Natural killer cell (primary cell): ENCODE measurements at regions not wholly inside any gene's neighbourhood (a gene's known extent, or its start where the extent isn't known, plus 50 kb on each side); places are given as distances from the start of the nearest gene placed in this dataset.

ENCODE experiments used
- ATAC-seq, 3 donors: fragments of 150-1000 bp in 2 of 3; fragments of 200-7000 bp in 1 of 3; cut with Tn5 transposase; 1 replicate in 1 of 3; 2 replicates in 2 of 3; pipeline ENCODE4 v1.10.0; 2021; ENCODE audit warnings: mild to moderate bottlenecking in 2 of 3, moderate library complexity in 2 of 3
- DNase-seq, 2 donors: peaks; one replicate each; pipeline versions ENCODE4 v3.0.0 to v3.0.0-alpha.2; 2013 to 2021; ENCODE audit warnings: mixed read lengths in 1 of 2
- H3K27ac ChIP-seq: one replicate; pipeline ENCODE4 v1.5.1; 2013; ENCODE audit warnings: mild to moderate bottlenecking, low read length
- H3K27me3 ChIP-seq: one replicate; pipeline ENCODE4 v1.6.1; 2013; ENCODE audit warnings: low read length; ENCODE audit not compliant: control insufficient read depth, insufficient read depth
- H3K36me3 ChIP-seq: one replicate; pipeline ENCODE4 v1.6.1; 2013; ENCODE audit warnings: low read length; ENCODE audit not compliant: control insufficient read depth, insufficient read depth
- H3K4me1 ChIP-seq: one replicate; pipeline ENCODE4 v1.6.1; 2013; ENCODE audit warnings: low read length; ENCODE audit not compliant: control insufficient read depth, insufficient read depth
- H3K4me3 ChIP-seq: one replicate; pipeline ENCODE4 v1.5.1; 2013; ENCODE audit warnings: low read length
- H3K9me3 ChIP-seq: one replicate; pipeline ENCODE4 v1.6.1; 2013; ENCODE audit warnings: low read length; ENCODE audit not compliant: control insufficient read depth, insufficient read depth
- H3K27ac Mint-ChIP-seq, 2 donors: one replicate each; pipeline ENCODE4 v1.8.0; 2022; ENCODE audit warnings: mild to moderate bottlenecking in 2 of 2, mixed read lengths in 2 of 2, moderate library complexity in 1 of 2
- H3K27me3 Mint-ChIP-seq, 2 donors: one replicate each; pipeline ENCODE4 v1.8.0; 2022; ENCODE audit warnings: low read depth in 2 of 2, mixed read lengths in 2 of 2
- H3K36me3 Mint-ChIP-seq: one replicate; pipeline ENCODE4 v1.8.0; 2022; ENCODE audit warnings: mixed read lengths
- H3K4me1 Mint-ChIP-seq, 2 donors: one replicate each; pipeline ENCODE4 v1.8.0; 2022; ENCODE audit warnings: mixed read lengths in 2 of 2
- H3K4me3 Mint-ChIP-seq: one replicate; pipeline ENCODE4 v1.8.0; 2022; ENCODE audit warnings: mild to moderate bottlenecking, moderate library complexity, mixed read lengths
- H3K9me3 Mint-ChIP-seq, 2 donors: one replicate each; pipeline ENCODE4 v1.8.0; 2022; ENCODE audit warnings: mixed read lengths in 2 of 2
- WGBS: methylation state at CpG from one replicate; pipeline ENCODE4 v1.1.7; 2013; ENCODE audit warnings: missing lambda C conversion rate; ENCODE audit not compliant: insufficient coverage; 5-methylcytosine and 5-hydroxymethylcytosine counted together
- intact Hi-C: fragments of 100-400 bp; cut with micrococcal nuclease; formaldehyde crosslinking; loops from one replicate; pipeline ENCODE4 v1.14.2; 2022
- TF ChIP-seq, protein P1 (sequence below): fragments of 200-600 bp; IDR thresholded peaks from one replicate; pipeline ENCODE4 v1.8.0; 2022; ENCODE audit warnings: antibody characterized with exemption

DNA sequence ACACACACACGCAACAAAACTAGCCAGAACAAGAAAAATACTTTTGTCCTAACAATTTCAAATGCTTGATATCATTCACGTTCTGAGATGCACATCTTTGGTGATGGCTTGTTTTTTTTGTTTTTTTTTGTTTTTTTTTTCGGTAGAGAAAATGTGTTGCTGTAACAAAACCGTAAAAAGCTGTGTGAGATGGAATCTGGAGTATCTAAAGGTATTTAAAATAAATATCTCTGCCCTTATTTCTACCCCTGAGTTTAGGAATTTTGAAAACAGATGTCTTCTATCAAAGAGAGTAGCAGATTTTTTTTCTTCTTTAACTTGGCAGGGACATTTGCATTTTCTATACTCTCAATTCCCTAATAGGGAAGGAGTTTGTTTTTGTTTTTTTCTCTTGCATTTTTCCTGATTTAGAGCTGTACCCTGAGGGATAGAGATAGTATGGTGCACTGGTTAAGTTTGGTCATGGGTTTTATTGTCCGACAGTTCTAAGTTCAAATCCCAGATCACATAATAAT lies 446.6 kb downstream of the KLF5 start:
- WGBS: 83% methylated on average over 1 of the region's 5 CpGs
- Mint-ChIP-seq H3K9me3 (peaks cover 2 to 3% of the 10 kb centered on the region in 2 donors), H3K4me1 (no peaks in the 10 kb centered on the region), H3K27ac (no peak overlapping the region), H3K27me3 (peaks cover 0 to 3% of the 10 kb centered on the region in 2 donors), H3K4me3 (no peak overlapping the region), H3K36me3 (no peaks in the 10 kb centered on the region)
- DNase-seq (no peak), ATAC-seq (no peak)
- Histone ChIP-seq H3K4me3 (no peak overlapping the region), H3K9me3 (no peaks in the 10 kb centered on the region), H3K4me1 (no peaks in the 10 kb centered on the region), H3K36me3 (no peaks in the 10 kb centered on the region), H3K27ac (no peak overlapping the region), H3K27me3 (no peaks in the 10 kb centered on the region)
- intact Hi-C loops: no loop called here
- TF ChIP-seq, protein P1, sequence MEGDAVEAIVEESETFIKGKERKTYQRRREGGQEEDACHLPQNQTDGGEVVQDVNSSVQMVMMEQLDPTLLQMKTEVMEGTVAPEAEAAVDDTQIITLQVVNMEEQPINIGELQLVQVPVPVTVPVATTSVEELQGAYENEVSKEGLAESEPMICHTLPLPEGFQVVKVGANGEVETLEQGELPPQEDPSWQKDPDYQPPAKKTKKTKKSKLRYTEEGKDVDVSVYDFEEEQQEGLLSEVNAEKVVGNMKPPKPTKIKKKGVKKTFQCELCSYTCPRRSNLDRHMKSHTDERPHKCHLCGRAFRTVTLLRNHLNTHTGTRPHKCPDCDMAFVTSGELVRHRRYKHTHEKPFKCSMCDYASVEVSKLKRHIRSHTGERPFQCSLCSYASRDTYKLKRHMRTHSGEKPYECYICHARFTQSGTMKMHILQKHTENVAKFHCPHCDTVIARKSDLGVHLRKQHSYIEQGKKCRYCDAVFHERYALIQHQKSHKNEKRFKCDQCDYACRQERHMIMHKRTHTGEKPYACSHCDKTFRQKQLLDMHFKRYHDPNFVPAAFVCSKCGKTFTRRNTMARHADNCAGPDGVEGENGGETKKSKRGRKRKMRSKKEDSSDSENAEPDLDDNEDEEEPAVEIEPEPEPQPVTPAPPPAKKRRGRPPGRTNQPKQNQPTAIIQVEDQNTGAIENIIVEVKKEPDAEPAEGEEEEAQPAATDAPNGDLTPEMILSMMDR: no peak

DNA sequence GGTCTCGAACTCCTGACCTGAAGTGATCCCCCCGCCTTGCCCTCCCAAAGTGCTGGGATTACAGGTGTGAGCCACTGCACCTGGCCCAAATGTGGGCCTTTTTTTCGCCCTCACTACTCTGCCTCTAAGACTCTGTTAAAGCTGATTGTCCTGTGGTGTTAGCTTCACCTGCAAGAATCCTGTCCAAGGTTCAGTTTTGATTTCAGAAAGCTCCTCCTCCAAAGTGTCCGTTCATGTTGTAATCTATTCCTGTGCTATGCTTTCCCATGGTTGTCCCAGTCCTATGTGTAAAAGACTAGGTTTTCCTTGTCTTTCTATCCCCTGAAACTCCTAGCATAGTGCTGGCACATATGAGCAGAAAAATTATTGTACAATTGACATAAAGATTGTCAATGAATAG lies 440.9 kb downstream of the KLF5 start:
- Mint-ChIP-seq H3K36me3 (no peaks in the 10 kb centered on the region), H3K4me3 (no peak overlapping the region), H3K4me1 (no peaks in the 10 kb centered on the region), H3K9me3 (peaks cover 0 to 3% of the 10 kb centered on the region in 2 donors), H3K27ac (no peak overlapping the region), H3K27me3 (no peaks in the 10 kb centered on the region)
- no peak overlapping the region for H3K27ac ChIP-seq
- no peak overlapping the region for H3K4me3 ChIP-seq
- DNase-seq (no peak), ATAC-seq (no peak)
- TF ChIP-seq, protein P1: no peak
- no peaks in the 10 kb centered on the region for H3K9me3 ChIP-seq
- H3K36me3 ChIP-seq: no peaks in the 10 kb centered on the region
- intact Hi-C loops: no loop called here
- 96% methylated on average over 4 of the region's 4 CpGs for WGBS
- H3K27me3 ChIP-seq: no peaks in the 10 kb centered on the region
- H3K4me1 ChIP-seq: no peaks in the 10 kb centered on the region

- Mint-ChIP-seq H3K27ac (no peak overlapping the region), H3K9me3 (peaks cover 0 to 3% of the 10 kb centered on the region in 2 donors), H3K27me3 (no peaks in the 10 kb centered on the region), H3K4me1 (no peaks in the 10 kb centered on the region), H3K4me3 (no peak overlapping the region), H3K36me3 (no peaks in the 10 kb centered on the region)
- no peak overlapping the region for H3K27ac ChIP-seq
- WGBS: 96% methylated on average over 5 of the region's 5 CpGs
- H3K36me3 ChIP-seq: no peaks in the 10 kb centered on the region
- no peaks in the 10 kb centered on the region for H3K27me3 ChIP-seq
- DNase-seq (no peak), ATAC-seq (no peak)
- H3K4me1 ChIP-seq: no peaks in the 10 kb centered on the region
- intact Hi-C loops: no loop called here
- TF ChIP-seq, protein P1: no peak
- H3K4me3 ChIP-seq: no peak overlapping the region
- H3K9me3 ChIP-seq: no peaks in the 10 kb centered on the region
Measured at GRCh38 chr13:73497430-73497829, 438.6 kb downstream of the KLF5 start.

DNA sequence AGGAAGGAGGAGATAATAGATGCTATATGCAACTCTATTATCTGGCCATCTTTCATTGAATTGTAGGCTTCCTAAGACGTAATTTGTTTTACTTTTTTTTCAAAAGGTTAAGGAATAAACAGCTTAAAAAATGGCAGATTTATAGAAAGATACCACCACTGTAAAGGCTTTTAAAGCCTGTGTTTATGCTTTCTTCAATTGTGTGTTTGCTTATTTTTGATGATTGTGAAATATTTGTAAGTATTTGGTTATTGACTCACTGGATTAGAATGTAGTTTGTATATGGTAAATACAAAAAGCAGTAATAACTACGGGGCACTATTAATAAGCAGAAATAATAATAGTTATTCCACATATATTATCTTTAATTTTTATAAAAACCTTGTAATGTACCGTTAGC lies 437.9 kb downstream of the KLF5 start:
- no peak overlapping the region for H3K27ac ChIP-seq
- H3K4me3 Mint-ChIP-seq: no peak overlapping the region
- no peaks in the 10 kb centered on the region for H3K27me3 Mint-ChIP-seq
- no peaks in the 10 kb centered on the region for H3K36me3 ChIP-seq
- WGBS: 86% methylated on average over 1 of the region's 3 CpGs
- H3K36me3 Mint-ChIP-seq: no peaks in the 10 kb centered on the region
- no peaks in the 10 kb centered on the region for H3K4me1 ChIP-seq
- ATAC-seq (no peak), DNase-seq (no peak)
- H3K9me3 Mint-ChIP-seq: peaks cover 0 to 3% of the 10 kb centered on the region in 2 donors
- TF ChIP-seq, protein P1: no peak
- H3K27me3 ChIP-seq: no peaks in the 10 kb centered on the region
- H3K4me1 Mint-ChIP-seq: no peaks in the 10 kb centered on the region
- H3K27ac Mint-ChIP-seq: no peak overlapping the region
- no peaks in the 10 kb centered on the region for H3K9me3 ChIP-seq
- H3K4me3 ChIP-seq: no peak overlapping the region
- intact Hi-C loops: no loop called here
